HG03066 (cell line): ENCODE measurements at regions not wholly inside any gene's neighbourhood (a gene's known extent, or its start where the extent isn't known, plus 50 kb on each side); places are given as distances from the start of the nearest gene placed in this dataset.
"Not testable (repeated sequence)": the region's sequence is repeated elsewhere in the genome, so short reads cannot be mapped to it uniquely, and the experiment has no call there.

ENCODE experiments used
- ATAC-seq: cut with Tn5 transposase; IDR thresholded peaks from one replicate; pipeline ENCODE4 v1.9.1; 2021; ENCODE audit warnings: low read depth; ENCODE audit not compliant: unreplicated experiment

- ATAC-seq = no peak
These were observed 248.8 kb downstream of the HNMT start for GRCh38 chr2:138213084-138213483.

GRCh38 chr2:138213624-138214023 is 249.4 kb downstream of the HNMT start:
- ATAC-seq = no peak

GRCh38 chr2:138215958-138216357 is 251.7 kb downstream of the HNMT start:
- no peak for ATAC-seq

GRCh38 chr2:138217975-138218374 is 253.7 kb downstream of the HNMT start:
- no peak for ATAC-seq

- no peak for ATAC-seq
These were observed 254.1 kb downstream of the HNMT start for GRCh38 chr2:138218397-138218796.

GRCh38 chr2:138219961-138220360 is 255.7 kb downstream of the HNMT start:
- no peak for ATAC-seq

- ATAC-seq = no peak
These were observed 257.1 kb downstream of the HNMT start for GRCh38 chr2:138221358-138221757.

GRCh38 chr2:138223319-138223718 is 259.0 kb downstream of the HNMT start:
- ATAC-seq = no peak

- ATAC-seq = no peak
These were observed 262.9 kb downstream of the HNMT start for GRCh38 chr2:138227195-138227594.

GRCh38 chr2:138228101-138228500 is 263.8 kb downstream of the HNMT start:
- no peak for ATAC-seq

GRCh38 chr2:138234265-138234664 is 267.3 kb upstream of the SPOPL start:
- no peak for ATAC-seq

- ATAC-seq = no peak
These were observed 266.5 kb upstream of the SPOPL start for GRCh38 chr2:138235041-138235440.

- ATAC-seq = no peak
These were observed 265.4 kb upstream of the SPOPL start for GRCh38 chr2:138236142-138236541.

- no peak for ATAC-seq
These were observed 263.7 kb upstream of the SPOPL start for GRCh38 chr2:138237667-138238384.

GRCh38 chr2:138238908-138239307 is 262.7 kb upstream of the SPOPL start:
- ATAC-seq = no peak

- ATAC-seq = no peak
These were observed 261.6 kb upstream of the SPOPL start for GRCh38 chr2:138239902-138240491.

GRCh38 chr2:138243372-138243771 is 258.2 kb upstream of the SPOPL start:
- no peak for ATAC-seq

- no peak for ATAC-seq
These were observed 257.1 kb upstream of the SPOPL start for GRCh38 chr2:138244501-138244925.

GRCh38 chr2:138245310-138245709 is 256.3 kb upstream of the SPOPL start:
- ATAC-seq = no peak

GRCh38 chr2:138247302-138247701 is 254.3 kb upstream of the SPOPL start:
- no peak for ATAC-seq

GRCh38 chr2:138249207-138249606 is 252.4 kb upstream of the SPOPL start:
- no peak for ATAC-seq

- ATAC-seq = not testable (repeated sequence)
These were observed 250.7 kb upstream of the SPOPL start for GRCh38 chr2:138250843-138251320.
